HG03196 (cell line): ENCODE measurements at regions not wholly inside any gene's neighbourhood (a gene's known extent, or its start where the extent isn't known, plus 50 kb on each side); places are given as distances from the start of the nearest gene placed in this dataset.
"Not testable (repeated sequence)": the region's sequence is repeated elsewhere in the genome, so short reads cannot be mapped to it uniquely, and the experiment has no call there.

Source experiments
- ATAC-seq: cut with Tn5 transposase; IDR thresholded peaks from one replicate; pipeline ENCODE4 v1.9.1; 2021; ENCODE audit not compliant: unreplicated experiment

DNA sequence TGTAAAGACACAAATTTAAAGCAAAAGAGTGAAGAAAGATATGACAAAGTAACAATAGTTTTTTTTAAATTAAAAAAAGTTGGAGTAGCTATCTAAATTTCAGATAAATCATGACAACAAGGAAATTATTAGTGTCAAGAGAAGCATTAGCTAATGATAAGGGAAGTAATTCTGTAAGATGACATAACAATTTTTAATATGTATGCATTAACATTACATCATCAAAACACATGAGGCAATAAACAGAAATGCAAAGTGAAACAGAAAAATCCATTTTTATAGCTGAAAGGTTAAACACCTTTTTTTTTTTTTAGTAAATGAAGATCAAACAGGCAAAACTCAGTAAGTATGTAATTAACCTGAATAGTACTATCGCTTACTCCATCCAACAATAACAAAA, 804.9 kb upstream of the PRR20A start:
- ATAC-seq: no peak

DNA sequence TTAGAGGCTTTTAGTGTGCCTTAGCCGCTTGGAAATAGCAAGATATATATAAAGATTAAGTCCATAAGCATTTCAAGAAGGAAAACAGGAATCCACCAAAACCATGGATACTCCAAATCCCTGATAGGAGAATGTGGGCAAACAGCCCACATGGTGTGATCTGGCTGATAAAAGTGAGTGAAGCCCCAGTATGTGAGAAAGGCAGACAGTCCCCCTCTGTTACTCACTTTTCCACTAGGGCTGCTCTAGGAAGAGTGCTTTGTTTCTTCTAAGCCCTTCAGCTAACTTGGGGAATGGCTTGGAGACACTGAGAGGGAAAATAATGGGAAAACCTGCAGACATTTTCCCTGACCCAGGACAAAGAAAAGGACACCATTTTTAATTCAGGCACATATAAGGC, 802.3 kb upstream of the PRR20A start:
- no peak for ATAC-seq

DNA sequence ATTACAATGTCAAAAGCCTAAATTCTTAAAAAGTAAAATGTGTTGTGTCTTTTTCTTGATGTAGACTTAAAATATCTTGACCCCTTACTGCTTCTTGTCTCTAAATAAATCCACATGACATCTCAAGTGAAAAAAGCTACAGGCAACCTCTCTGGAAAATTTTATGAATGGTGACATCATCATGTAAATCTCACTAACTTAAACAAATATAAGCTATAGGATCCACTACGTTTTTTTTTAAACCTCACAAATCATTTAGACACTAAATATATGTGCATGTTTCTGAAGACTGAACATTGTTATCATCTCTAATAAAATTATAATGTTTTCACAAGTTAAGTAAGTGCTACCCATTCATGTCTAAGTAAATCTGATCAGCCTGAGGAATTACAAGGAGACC, 793.7 kb upstream of the PRR20A start:
- no peak for ATAC-seq

DNA sequence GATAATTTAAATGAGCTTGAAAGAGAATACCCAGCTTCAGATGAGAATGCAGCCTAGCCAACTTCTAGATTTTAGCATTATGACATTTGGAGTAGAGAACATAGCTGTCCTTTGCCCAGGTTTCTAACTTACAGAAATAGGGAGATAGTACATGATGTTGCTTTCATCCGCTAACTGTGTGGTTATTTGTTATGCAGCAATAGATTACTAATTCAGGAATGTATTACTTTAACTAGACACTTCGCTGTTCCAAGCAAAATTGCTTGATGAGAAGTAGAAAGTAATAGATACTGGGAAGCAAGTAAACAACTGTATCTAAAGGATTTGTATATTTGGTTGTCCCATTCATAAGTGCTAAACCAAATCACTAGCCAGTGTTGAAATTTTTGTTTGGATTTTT, 790.9 kb upstream of the PRR20A start:
- no peak for ATAC-seq

DNA sequence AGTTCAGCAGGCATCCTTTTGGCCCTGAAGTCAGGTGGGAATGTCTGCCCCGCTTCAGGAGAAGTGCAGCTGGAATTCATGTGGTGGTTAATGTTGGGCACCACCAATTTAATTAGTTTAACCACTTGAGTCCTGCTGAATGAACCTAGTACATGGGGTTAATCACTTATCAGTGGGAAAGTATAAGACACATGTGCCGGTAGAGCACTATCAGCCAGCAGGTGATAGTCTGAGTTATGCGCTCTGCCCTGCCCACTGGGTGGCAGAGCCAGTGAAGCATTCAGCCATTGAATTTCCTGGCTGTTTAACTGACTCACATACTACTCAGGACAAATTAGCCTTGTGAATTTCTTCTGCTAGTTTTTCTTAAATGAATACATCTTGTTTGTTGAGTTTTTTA, 789.7 kb upstream of the PRR20A start:
- no peak for ATAC-seq

DNA sequence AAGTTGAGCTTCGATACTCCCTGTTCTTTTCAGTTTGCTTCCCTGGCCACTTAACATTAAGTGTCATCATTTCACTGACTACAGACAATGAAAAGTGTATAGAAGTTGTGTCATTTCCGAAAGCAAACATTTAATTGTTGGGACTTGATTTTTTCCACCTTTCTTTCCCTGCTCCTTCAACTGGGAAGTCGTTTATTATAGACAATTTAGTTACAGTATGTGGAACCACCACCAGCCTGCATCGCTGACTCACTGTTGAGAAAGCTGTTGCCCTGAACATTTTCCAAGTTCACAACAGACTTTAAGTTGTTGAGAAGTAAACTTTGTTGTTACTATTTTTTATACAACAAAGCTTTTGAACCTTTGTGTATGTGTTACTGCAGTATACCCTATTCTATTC, 788.4 kb upstream of the PRR20A start:
- ATAC-seq: no peak

DNA sequence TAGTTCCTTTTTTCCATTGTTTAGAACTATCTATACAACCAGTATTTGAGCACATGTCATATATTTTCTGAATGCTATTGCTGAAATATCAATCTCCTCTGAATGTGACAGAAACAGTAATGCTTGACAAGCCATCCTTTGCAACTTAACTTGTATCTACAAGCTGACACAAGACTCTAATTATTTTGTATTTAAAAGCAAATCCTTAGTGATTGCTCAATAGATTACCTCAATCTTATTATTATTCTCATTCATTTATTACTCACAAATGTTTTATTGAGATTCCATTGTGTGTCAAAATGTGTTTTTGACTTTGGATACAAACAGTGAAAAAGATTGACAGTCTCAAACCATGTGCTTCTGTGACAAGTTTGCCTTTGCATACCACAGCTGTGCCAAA, 787.8 kb upstream of the PRR20A start:
- ATAC-seq: no peak

DNA sequence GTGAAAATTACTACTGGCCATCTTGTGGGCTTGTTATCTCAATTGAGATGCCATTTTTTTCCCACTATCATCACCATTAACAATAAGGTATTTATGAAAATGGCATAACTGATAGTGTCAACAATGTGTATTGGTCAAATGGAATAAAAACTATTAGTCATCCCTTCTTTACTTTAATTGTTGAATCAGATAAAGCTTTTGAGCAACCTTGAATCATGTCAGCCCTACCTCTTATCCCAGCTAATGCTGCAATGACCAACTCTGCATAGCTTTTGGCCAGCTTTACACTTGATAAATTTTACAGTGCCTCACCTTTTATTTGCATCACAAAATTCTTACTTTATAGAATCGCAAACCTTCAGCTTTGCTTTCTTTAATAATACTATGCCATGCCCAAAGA, 784.0 kb upstream of the PRR20A start:
- no peak for ATAC-seq

DNA sequence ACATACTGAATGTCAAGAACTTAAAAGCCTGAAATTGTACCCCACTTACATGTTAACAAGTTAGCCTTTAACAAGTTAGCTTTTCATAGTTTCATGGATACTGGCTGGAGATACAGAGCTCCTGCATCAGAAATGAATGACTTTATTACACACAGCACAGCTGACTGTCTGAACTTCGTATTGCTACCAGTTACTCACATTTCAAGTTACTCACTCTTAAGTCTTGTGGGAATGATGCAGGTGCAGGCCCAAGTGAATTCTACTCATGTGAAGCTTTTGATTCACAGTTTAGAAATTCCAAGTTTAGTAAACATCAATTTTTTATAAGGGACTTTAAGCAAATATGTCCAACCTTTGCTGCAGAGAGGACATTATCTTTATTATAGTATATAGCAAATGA, 762.2 kb upstream of the PRR20A start:
- ATAC-seq: no peak

DNA sequence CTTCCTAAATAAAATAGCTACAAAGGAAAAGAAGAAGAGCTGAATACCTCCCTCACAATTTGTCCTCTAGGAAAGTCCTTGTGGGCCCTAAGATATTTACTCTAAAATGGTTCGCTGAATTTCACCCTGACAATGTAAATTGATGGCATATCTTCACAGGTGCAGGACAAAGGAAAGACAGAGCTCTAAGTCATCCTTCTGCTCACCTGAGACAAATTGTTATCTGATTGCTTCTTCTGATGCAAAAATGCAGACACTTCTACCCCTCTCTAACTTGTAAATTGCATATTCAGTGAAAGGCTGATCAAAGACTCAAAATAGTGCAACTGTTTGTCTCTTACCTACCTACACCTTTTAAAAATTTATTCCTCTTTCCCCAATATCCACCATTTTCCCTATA, 747.2 kb upstream of the PRR20A start:
- no peak for ATAC-seq

DNA sequence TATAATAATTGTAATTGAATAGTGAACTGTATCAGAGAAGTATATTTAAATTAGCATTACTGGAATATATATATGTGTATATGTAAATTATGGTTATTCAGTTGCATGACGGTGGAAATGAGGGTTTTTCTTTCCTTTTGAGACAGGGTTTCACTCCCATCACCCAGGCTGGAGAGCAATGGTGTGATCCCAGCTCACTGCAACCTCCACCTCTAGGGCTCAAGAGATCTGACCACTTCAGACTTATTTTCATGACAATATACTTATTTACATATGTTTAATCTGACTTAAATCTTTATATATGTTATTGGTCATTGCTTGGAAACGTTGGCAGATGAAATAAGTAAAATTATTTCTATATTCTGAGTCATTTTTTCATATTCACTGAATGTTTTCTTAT, 744.4 kb upstream of the PRR20A start:
- no peak for ATAC-seq

DNA sequence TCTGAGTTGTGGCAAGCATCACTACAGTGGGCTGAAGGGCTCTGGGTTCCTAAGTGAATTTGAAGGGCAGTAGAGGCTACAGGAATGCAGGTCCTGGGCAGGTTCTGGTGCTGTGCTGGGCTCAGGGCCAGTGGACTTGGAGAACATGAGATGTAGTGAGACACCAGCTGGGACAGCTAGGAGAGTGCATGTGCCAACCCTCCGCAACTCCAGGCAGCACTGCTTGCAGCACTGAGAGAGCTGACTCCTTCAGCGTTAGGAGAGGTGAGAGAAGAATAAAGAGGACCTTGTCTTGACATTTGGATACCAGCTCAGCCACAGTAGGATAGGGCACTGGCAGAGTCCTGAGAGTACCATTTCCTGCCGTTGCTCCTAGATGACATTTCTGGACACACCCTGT, 739.9 kb upstream of the PRR20A start:
- no peak for ATAC-seq

DNA sequence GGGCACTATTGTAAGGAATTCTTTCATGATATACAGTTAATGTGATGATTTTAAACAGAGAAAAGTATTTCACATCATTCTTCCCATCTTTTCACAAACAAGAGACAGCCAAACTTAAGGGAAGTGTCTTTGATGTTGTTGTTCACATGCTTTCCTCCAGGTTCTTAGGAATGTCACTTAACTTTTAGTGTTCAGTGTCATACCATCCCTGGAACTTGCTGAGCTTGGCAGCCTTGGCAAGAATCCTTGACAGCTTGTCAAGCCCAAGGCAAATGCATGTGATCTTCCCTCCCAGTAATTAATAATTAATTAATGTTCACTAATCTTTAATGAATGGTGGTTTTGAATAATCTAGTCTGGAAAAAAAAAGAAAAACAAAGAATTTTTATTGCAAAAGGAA, 727.9 kb upstream of the PRR20A start:
- ATAC-seq: no peak

DNA sequence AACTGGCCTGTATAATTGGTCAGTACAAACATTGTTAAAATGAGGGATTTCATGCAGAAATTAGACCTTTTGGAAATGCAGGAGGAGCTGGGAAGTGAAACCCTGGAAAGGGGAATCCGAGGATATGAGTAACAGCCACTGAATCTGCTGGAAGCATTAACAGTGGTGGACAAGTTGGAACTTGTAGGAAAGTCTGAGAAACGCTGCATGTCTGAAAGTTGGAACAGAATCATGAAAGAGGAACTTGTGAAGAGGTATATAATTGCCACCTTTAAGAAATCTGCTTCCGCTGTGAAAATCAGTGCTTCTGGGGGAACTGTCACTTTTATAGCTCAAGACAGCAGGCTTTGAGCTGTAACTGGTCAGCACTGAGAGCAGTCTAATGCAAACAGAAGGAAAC, 716.5 kb upstream of the PRR20A start:
- no peak for ATAC-seq

DNA sequence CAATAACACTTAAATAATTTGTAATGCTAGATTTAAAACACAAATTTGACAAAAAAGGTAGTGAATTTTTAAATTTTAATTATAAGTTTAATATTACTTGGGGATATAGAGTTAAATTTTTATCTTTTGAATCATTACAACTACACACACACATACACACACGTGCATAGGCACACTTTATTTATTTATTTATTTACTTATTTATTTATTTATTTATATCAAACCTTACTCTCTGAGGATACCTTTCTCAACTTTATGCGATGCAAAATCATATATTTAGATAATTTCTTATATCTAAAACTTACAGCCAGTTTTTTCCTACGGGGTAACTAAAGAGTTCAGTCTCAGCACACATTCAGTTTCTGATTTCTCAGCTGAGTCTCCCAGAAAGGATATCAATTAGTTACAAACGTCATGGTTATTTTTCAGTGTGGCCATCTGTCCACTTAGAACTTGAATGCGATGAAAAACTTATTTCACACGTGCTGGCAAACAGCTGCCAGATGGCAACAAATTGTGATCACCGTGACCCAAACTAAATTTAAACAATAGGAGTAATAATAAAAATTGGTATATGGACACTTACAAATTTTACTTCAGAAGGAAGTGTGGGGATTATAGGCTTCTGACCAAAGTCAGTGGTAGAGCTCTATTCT, 683.1 kb upstream of the PRR20A start:
- no peak for ATAC-seq

DNA sequence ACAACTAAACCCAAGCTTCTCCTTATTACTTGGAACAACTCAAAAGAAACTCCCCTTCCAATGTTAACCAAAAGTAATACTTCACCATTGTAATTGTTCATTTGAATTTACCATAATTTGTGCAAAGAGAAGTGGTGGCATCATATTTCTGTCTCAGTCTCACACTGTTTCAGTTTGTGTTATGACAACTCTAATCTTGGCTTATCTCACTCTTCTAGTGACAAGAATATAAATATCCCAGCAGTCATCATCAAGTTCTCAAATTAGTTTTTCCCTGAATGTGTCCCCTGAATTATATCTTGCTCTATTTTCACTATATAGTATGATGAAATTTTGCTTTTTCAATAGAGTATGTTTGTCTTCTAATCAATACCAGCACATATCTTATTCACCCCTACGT, 681.4 kb upstream of the PRR20A start:
- ATAC-seq: no peak

DNA sequence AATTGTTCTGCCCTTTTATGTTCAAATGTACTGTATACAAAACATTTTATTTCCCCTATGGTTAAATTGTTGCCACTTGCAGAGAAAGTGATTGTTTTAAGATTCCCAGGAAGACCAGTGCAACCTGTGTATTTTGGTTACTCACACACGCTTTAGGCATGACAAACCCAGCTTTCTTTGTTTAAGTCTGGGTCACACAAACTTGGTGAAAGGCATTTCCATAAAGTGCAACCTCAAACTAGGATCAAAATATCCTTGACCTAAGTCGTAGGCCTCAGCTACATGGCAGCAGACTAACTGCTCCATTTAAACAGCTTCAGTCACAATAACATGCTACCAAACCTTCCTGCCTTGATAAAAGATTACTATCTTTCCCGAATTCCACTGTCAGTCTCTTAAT, 639.0 kb upstream of the PRR20A start:
- ATAC-seq: no peak

DNA sequence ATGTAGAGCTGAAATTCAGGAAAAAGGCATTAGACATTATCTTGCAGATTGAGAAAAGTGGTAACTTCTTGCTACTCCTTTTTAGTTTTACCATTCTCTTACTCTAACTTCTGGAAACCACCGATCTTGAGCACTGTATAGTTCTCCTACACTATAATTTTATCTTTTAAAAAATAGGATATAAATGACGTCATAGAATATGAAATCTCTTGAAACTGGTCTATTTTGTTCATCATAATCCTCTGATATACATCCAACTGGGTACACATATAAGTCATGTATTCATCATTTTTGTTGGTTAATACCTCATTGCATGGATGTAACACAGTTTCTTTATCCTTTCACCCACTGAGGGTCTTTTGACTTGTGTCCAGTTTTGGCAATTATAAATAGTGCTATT, 629.9 kb upstream of the PRR20A start:
- no peak for ATAC-seq

DNA sequence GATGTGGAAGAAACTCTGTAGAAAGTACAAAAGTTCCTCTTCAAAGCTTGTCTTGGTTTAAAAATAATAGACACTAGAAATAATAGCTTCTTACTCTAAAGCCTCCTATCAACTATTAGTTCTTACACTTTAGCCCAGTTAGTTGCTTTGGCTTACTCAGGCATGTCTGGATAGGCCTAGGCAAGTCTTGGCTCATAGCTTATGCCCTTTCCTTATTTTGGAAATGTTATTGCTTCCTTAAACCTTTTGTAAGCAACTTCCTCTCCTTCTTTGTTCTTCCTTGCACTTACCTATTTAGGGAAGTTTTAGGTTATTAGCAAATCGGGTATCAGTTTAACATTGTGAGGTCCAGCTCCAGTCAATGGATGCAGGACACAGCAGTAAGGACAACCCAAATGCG, 628.4 kb upstream of the PRR20A start:
- not testable (repeated sequence) for ATAC-seq

DNA sequence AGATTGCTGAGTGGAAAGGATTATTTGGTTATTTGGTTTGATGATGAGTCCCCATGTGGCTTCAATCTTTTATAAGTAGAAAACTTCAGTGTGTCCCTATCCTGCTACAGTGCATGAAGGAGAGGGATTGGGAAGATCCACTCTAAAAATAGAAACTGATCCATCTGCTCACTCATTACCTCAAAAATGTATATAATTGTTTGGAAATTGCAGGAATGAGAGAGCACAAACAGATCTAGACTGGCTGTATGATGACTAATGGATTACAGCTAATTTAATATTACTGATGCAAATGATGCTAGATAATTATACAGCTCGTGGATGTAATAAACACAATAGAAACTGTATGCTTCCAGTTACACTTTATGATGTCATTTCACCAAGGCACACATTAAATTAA, 625.3 kb upstream of the PRR20A start:
- ATAC-seq: no peak

DNA sequence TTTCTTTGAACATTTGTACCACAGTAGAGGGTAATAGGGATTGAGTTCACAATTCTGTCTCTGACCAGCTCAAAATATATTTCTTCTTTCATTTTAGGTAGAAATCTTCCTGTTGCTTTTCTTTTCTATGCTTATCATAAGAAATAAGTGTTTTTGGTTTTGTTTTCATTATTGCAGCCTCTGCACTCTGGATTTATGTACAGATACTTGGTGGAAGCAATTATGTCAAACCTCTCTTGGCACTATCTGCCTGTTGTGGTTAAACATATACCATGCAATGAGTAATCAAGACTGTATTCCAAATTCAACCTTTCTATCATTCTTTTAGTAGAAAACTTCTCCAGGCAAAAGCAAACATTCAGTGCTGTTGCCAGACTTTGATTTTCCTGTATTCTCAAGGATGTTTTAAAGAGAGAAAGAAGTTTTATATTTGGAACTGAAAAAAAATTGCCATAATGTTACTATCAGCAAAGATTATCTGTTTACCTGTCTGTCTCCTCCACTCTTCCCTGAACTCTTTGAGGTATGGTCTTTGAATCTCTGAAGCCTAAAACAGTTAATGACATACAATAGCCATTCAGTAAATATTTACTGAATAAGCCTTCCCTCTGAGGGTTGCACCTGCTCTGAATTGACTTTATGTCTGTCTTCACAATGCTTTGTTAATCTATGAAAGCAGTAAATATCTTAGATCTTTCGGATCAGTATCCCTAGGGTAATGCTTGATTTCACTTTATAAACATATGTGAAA, 612.5 kb upstream of the PRR20A start:
- ATAC-seq: no peak

DNA sequence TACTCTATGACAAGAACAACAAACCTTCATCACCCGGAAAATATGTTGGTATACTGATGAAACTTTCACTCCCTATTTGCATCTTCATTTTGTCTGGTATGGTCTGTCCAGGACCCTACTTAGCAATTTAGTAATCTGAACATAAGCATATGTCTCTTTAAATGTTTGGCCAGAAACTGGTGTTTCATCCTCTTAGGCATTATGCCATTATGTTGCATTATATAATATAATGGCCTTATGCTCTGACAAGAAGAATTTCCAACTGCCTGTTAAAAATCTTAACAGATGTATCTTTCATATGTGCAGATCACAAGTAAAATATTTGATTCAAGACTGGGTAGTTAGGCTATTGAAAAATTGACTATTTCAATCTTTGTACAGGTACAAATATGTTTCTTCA, 610.6 kb upstream of the PRR20A start:
- ATAC-seq: no peak

DNA sequence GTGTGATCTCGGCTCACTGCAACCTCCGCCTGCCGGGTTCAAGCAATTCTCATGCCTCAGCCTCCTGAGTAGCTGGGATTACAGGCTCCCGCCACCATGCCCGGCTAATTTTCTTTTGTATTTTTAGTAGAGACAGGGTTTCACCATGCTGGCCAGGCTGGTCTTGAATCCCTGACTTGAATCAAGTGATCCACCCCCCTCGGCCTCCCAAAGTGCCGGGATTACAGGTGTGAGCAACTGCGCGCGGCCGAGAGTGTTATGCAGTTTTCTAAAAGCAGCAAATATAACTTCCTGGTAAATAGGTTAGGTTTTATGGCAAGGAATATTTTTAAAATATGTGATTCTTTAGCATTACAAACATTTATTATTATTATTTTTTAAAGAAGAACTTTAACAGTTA, 592.8 kb upstream of the PRR20A start:
- not testable (repeated sequence) for ATAC-seq
